CD14-positive monocyte (primary cell): ENCODE measurements at regions not wholly inside any gene's neighbourhood (a gene's known extent, or its start where the extent isn't known, plus 50 kb on each side); places are given as distances from the start of the nearest gene placed in this dataset.

ENCODE experiments used
- DNase-seq, 3 donors: peaks; one replicate each; pipeline ENCODE4 v3.0.0-alpha.2; 2011 to 2022
- H2AFZ ChIP-seq: 2 replicates; pipeline ENCODE4 v1.6.0; 2012; ENCODE audit warnings: mild to moderate bottlenecking, low read depth, low read length, inconsistent platforms; ENCODE audit not compliant: insufficient read depth, poor library complexity, severe bottlenecking
- H3K27ac ChIP-seq, 2 donors: 1 replicate in 1 of 2; 2 replicates in 1 of 2; pipeline ENCODE4 v1.5.1; 2012 to 2013; ENCODE audit warnings: low read length in 2 of 2, control low read depth in 1 of 2, inconsistent platforms in 1 of 2, low read depth in 1 of 2, mild to moderate bottlenecking in 1 of 2
- H3K27me3 ChIP-seq, 2 donors: one replicate each; pipeline versions ENCODE4 v1.6.0 to v1.6.1; 2011 to 2013; ENCODE audit warnings: low read length in 2 of 2; ENCODE audit not compliant: control insufficient read depth in 2 of 2, insufficient read depth in 2 of 2
- H3K36me3 ChIP-seq, 2 donors: replicated peaks in 1 of 2; 1 replicate in 1 of 2; 2 replicates in 1 of 2; pipeline versions ENCODE4 v1.5.1 to v1.6.1; 2012 to 2013; ENCODE audit warnings: low read length in 2 of 2, control low read depth in 1 of 2, inconsistent platforms in 1 of 2, mild to moderate bottlenecking in 1 of 2; ENCODE audit not compliant: insufficient read depth in 2 of 2, control insufficient read depth in 1 of 2
- H3K4me1 ChIP-seq, 2 donors: 1 replicate in 1 of 2; 2 replicates in 1 of 2; pipeline versions ENCODE4 v1.5.1 to v1.6.1; 2012 to 2013; ENCODE audit warnings: low read length in 2 of 2, control low read depth in 1 of 2, inconsistent platforms in 1 of 2, mild to moderate bottlenecking in 1 of 2, moderate library complexity in 1 of 2; ENCODE audit not compliant: insufficient read depth in 2 of 2, control insufficient read depth in 1 of 2
- H3K4me2 ChIP-seq: replicated peaks from 2 replicates; pipeline ENCODE3; 2012; ENCODE audit warnings: low read length, moderate library complexity, mild to moderate bottlenecking; ENCODE audit not compliant: poor library complexity, severe bottlenecking; ENCODE audit errors: extremely low read depth
- H3K4me3 ChIP-seq, 3 experiments: fragments of 200-600 bp in 1 of 3; sonication (generic) in 1 of 3; replicated peaks in 1 of 3; 1 replicate in 2 of 3; 2 replicates in 1 of 3; pipeline ENCODE4 v1.5.1; 2011 to 2013; ENCODE audit warnings: low read length in 3 of 3, mild to moderate bottlenecking in 3 of 3, control low read depth in 2 of 3, low read depth in 2 of 3, inconsistent platforms in 1 of 3, moderate library complexity in 1 of 3
- H3K79me2 ChIP-seq: 2 replicates; pipeline ENCODE4 v1.6.0; 2012; ENCODE audit warnings: mild to moderate bottlenecking, control low read depth, inconsistent platforms, low read length, moderate library complexity; ENCODE audit not compliant: insufficient read depth
- H3K9ac ChIP-seq: 2 replicates; pipeline ENCODE4 v1.6.0; 2017; ENCODE audit warnings: low read length, mild to moderate bottlenecking; ENCODE audit not compliant: insufficient read depth, poor library complexity, severe bottlenecking
- H3K9me3 ChIP-seq, 2 donors: replicated peaks in 1 of 2; 1 replicate in 1 of 2; 2 replicates in 1 of 2; pipeline versions ENCODE4 v1.5.1 to v1.6.1; 2012 to 2013; ENCODE audit warnings: low read length in 2 of 2, control low read depth in 1 of 2; ENCODE audit not compliant: control insufficient read depth in 1 of 2, insufficient read depth in 1 of 2
- H4K20me1 ChIP-seq: 2 replicates; pipeline ENCODE4 v1.6.0; 2012; ENCODE audit warnings: mild to moderate bottlenecking, low read length, control low read depth, moderate library complexity; ENCODE audit not compliant: insufficient read depth
- H3K27ac Mint-ChIP-seq, 7 donors: one replicate each; pipeline ENCODE4 v1.8.0; 2020; ENCODE audit warnings: mild to moderate bottlenecking in 7 of 7, mixed read lengths in 7 of 7, moderate library complexity in 6 of 7, inconsistent platforms in 2 of 7
- H3K27me3 Mint-ChIP-seq, 3 donors: one replicate each; pipeline ENCODE4 v1.8.0; 2021 to 2022; ENCODE audit warnings: low read depth in 3 of 3, mild to moderate bottlenecking in 3 of 3, mixed read lengths in 3 of 3, moderate library complexity in 3 of 3, inconsistent platforms in 1 of 3
- H3K36me3 Mint-ChIP-seq, 2 donors: one replicate each; pipeline ENCODE4 v1.8.0; 2020; ENCODE audit warnings: mixed read lengths in 2 of 2, inconsistent platforms in 1 of 2, mild to moderate bottlenecking in 1 of 2
- H3K4me1 Mint-ChIP-seq: one replicate; pipeline ENCODE4 v1.8.0; 2020; ENCODE audit warnings: mild to moderate bottlenecking, mixed read lengths
- H3K4me3 Mint-ChIP-seq, 2 donors: one replicate each; pipeline ENCODE4 v1.8.0; 2020; ENCODE audit warnings: mild to moderate bottlenecking in 2 of 2, mixed read lengths in 2 of 2, moderate library complexity in 1 of 2
- H3K9me3 Mint-ChIP-seq, 7 donors: one replicate each; pipeline ENCODE4 v1.8.0; 2020 to 2022; ENCODE audit warnings: mixed read lengths in 7 of 7, mild to moderate bottlenecking in 6 of 7, moderate library complexity in 6 of 7, inconsistent platforms in 2 of 7
- WGBS: methylation state at CpG from one replicate; pipeline ENCODE4 v1.1.5; 2013; ENCODE audit warnings: missing lambda C conversion rate; ENCODE audit not compliant: insufficient coverage; 5-methylcytosine and 5-hydroxymethylcytosine counted together
- intact Hi-C, 2 donors: fragments of 100-400 bp; cut with micrococcal nuclease; formaldehyde crosslinking; loops; one replicate each; pipeline versions ENCODE4 v1.15.0 to v1.15.1; 2023
- TF ChIP-seq, protein P1 (sequence below): fragments of 200-600 bp; IDR thresholded peaks from one replicate; pipeline ENCODE4 v1.8.0; 2022; ENCODE audit warnings: antibody characterized with exemption, mild to moderate bottlenecking

DNA sequence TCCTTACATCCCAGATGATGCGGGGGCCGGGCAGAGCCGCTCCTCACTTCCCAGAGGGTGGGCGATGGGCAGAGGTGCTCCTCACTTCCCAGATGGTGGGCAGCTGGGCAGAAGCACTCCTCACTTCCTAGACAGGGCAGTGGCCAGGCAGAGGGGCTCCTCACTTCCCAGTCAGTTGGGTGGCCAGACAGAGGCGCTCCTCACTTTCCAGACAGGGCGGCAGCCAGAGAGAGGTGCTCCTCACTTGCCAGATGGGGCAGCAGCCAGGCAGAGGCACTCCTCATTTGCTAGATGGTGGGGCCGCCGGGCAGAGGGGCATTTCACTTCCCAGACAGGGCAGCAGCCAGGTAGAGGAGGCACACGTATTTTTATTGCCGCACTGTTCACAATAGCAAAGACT, 622.0 kb upstream of the KCNMB2 start:
- intact Hi-C loops, result no loop called here
- Histone ChIP-seq H4K20me1 (no peaks in the 10 kb centered on the region), H3K4me1 (no peaks in the 10 kb centered on the region), H3K27me3 (no peaks in the 10 kb centered on the region), H3K36me3 (no peaks in the 10 kb centered on the region), H3K9me3 (peaks cover 0 to 20% of the 10 kb centered on the region in 2 donors), H2AFZ (no peak overlapping the region), H3K4me2 (no peak overlapping the region), H3K9ac (no peak overlapping the region), H3K27ac (no peak overlapping the region), H3K79me2 (no peaks in the 10 kb centered on the region), H3K4me3 (no peak overlapping the region)
- peaks cover 4% of the 10 kb centered on the region for H3K4me1 Mint-ChIP-seq
- DNase-seq, result no peak
- no peak overlapping the region for H3K27ac Mint-ChIP-seq
- H3K27me3 Mint-ChIP-seq, result peaks cover 0 to 4% (median 0%) of the 10 kb centered on the region in 3 donors
- 98% methylated on average over 6 of the region's 10 CpGs for WGBS
- H3K9me3 Mint-ChIP-seq, result peaks cover 14 to 28% (median 18%) of the 10 kb centered on the region in 7 donors
- TF ChIP-seq, protein P1, sequence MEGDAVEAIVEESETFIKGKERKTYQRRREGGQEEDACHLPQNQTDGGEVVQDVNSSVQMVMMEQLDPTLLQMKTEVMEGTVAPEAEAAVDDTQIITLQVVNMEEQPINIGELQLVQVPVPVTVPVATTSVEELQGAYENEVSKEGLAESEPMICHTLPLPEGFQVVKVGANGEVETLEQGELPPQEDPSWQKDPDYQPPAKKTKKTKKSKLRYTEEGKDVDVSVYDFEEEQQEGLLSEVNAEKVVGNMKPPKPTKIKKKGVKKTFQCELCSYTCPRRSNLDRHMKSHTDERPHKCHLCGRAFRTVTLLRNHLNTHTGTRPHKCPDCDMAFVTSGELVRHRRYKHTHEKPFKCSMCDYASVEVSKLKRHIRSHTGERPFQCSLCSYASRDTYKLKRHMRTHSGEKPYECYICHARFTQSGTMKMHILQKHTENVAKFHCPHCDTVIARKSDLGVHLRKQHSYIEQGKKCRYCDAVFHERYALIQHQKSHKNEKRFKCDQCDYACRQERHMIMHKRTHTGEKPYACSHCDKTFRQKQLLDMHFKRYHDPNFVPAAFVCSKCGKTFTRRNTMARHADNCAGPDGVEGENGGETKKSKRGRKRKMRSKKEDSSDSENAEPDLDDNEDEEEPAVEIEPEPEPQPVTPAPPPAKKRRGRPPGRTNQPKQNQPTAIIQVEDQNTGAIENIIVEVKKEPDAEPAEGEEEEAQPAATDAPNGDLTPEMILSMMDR, result no peak
- no peak overlapping the region for H3K4me3 Mint-ChIP-seq
- no peaks in the 10 kb centered on the region for H3K36me3 Mint-ChIP-seq

DNA sequence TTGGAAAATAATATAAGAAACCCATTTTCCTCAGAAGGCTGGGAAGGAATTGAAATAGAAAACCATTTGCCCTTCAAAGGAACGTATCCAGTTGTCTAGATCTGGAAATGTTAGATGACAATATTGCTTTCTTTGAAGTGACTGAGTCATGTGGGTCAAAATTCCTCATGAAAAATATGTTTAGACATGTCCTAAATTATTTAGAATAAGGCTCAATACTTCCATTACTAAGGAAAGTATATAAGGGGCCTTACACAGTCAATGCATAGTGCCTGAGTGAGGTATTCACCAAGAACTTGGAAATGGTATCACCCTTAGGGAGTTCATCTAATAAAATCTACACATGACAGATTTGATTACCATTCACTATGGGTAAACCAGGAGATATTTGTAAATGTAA, 619.8 kb upstream of the KCNMB2 start:
- Histone ChIP-seq H3K4me2 (no peak overlapping the region), H3K4me1 (no peaks in the 10 kb centered on the region), H3K79me2 (no peaks in the 10 kb centered on the region), H2AFZ (no peak overlapping the region), H4K20me1 (no peaks in the 10 kb centered on the region), H3K9me3 (peaks cover 0 to 19% of the 10 kb centered on the region in 2 donors), H3K9ac (no peak overlapping the region), H3K27ac (no peak overlapping the region), H3K4me3 (no peak overlapping the region), H3K27me3 (no peaks in the 10 kb centered on the region), H3K36me3 (no peaks in the 10 kb centered on the region)
- Mint-ChIP-seq H3K9me3 (peaks cover 12 to 24% (median 14%) of the 10 kb centered on the region in 7 donors), H3K27ac (no peak overlapping the region), H3K4me1 (peaks cover 4% of the 10 kb centered on the region), H3K36me3 (no peaks in the 10 kb centered on the region), H3K4me3 (no peak overlapping the region), H3K27me3 (peaks cover 0 to 3% (median 0%) of the 10 kb centered on the region in 3 donors)
- 100% methylated on average over 1 of the region's 1 CpG for WGBS
- intact Hi-C loops, result no loop called here
- TF ChIP-seq, protein P1, result no peak
- DNase-seq, result no peak
